Adrenal gland (tissue), 9 donors: ENCODE measurements at regions not wholly inside any gene's neighbourhood (a gene's known extent, or its start where the extent isn't known, plus 50 kb on each side); places are given as distances from the start of the nearest gene placed in this dataset.

Source experiments
- DNase-seq, 7 donors: peaks; one replicate each; pipeline ENCODE4 v3.0.0-alpha.2; 2019 to 2020
- H3K27ac ChIP-seq, 5 donors: fragments of 200-600 bp; sonication (generic) in 4 of 5; 1 replicate in 3 of 5; 2 replicates in 2 of 5; pipeline versions ENCODE4 v1.5.1 to v1.8.0; 2016 to 2020; ENCODE audit warnings: mild to moderate bottlenecking in 1 of 5
- H3K27me3 ChIP-seq: fragments of 200-600 bp; 2 replicates; pipeline ENCODE4 v1.8.0; 2021
- H3K36me3 ChIP-seq, 2 donors: fragments of 200-600 bp; replicated peaks in 1 of 2; 1 replicate in 1 of 2; 2 replicates in 1 of 2; pipeline versions ENCODE4 v1.5.1 to v1.8.0; 2018 to 2022
- H3K4me1 ChIP-seq, 2 donors: fragments of 200-600 bp; replicated peaks in 1 of 2; 1 replicate in 1 of 2; 2 replicates in 1 of 2; pipeline versions ENCODE4 v1.5.1 to v1.8.0; 2018 to 2021
- H3K4me3 ChIP-seq, 4 donors: fragments of 200-600 bp; sonication (generic) in 3 of 4; one replicate each; pipeline ENCODE4 v1.5.1; 2016 to 2018
- H3K9me3 ChIP-seq, 3 donors: fragments of 200-600 bp; sonication (generic) in 1 of 3; replicated peaks in 1 of 3; 1 replicate in 2 of 3; 2 replicates in 1 of 3; pipeline versions ENCODE4 v1.5.1 to v1.8.0; 2016 to 2021
- POLR2A ChIP-seq, 2 donors: fragments of 450-650 bp; IDR thresholded peaks; one replicate each; pipeline ENCODE4 v1.6.1; 2017; ENCODE audit warnings: antibody characterized with exemption in 2 of 2, mild to moderate bottlenecking in 2 of 2, moderate library complexity in 1 of 2
- WGBS, 4 donors: extraction: QIAGEN DNeasy Blood & Tissue Kit in 2 of 4; methylation state at CpG; one replicate each; pipeline versions ENCODE4 v1.1.5 to v1.1.7; 2013 to 2017; 5-methylcytosine and 5-hydroxymethylcytosine counted together
- intact Hi-C, 2 donors: fragments of 100-400 bp; cut with DNase I; formaldehyde crosslinking; loops; one replicate each; pipeline versions ENCODE4 v1.14.1 to v1.15.0; 2022 to 2023
- TF ChIP-seq, protein P1 (sequence below), 6 experiments: fragments of 450-650 bp in 4 of 6; fragments of 200-600 bp in 2 of 6; sonication (generic) in 1 of 6; IDR thresholded peaks; 1 replicate in 5 of 6; 2 replicates in 1 of 6; pipeline versions ENCODE4 v1.5.1 to v1.8.0; 2016 to 2021; ENCODE audit warnings: antibody characterized with exemption in 6 of 6, mild to moderate bottlenecking in 2 of 6, moderate library complexity in 1 of 6
- donor health status: healthy with polysubstance abuse.
- donor health status: Bipolar disorder and iron deficiency.
- donor health status: DM: yes; HTN: yes; CAD: no.
- donor health status: DM: no; HTN: no; CAD: no.
- donor health status: DM: no; HTN: no; CAD: no.

- no peaks in the 10 kb centered on the region for H3K36me3 ChIP-seq
- 80 to 94% (median 86%) methylated on average over 3 of the region's 3 CpGs for WGBS, 4 donors
These were observed 126.3 kb upstream of the EMCN start for GRCh38 chr4:100644150-100644549.

DNA sequence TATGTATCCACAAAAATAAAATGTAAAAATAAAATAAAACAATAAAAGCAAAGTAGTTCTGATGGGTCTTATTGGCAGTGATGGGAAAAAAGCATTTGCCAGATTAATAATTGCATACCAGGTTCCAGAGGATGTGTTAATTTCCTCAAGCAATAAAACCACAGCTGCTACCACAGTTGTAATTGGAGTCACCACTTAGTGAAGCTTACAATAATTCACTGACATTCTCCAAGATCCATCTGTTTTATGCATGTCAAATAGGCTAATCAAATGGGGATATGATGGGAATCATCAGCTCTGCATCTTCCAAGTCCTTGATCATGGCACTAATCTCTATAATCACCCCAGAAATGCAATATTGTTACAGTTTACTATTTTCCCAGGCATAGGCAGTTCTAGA, 123.5 kb upstream of the EMCN start:
- H3K27me3 ChIP-seq = no peaks in the 10 kb centered on the region
- no peaks in the 10 kb centered on the region for H3K4me1 ChIP-seq
- H3K9me3 ChIP-seq = peaks cover 0 to 4% (median 0%) of the 10 kb centered on the region in 3 donors
- H3K36me3 ChIP-seq = no peaks in the 10 kb centered on the region
- intact Hi-C loops = no loop called here
- no peak for DNase-seq
- H3K27ac ChIP-seq = no peak overlapping the region
- no peak overlapping the region for H3K4me3 ChIP-seq
- TF ChIP-seq POLR2A (IDR thresholded peaks at IDR 0.05) = no peak
- TF ChIP-seq, protein P1, sequence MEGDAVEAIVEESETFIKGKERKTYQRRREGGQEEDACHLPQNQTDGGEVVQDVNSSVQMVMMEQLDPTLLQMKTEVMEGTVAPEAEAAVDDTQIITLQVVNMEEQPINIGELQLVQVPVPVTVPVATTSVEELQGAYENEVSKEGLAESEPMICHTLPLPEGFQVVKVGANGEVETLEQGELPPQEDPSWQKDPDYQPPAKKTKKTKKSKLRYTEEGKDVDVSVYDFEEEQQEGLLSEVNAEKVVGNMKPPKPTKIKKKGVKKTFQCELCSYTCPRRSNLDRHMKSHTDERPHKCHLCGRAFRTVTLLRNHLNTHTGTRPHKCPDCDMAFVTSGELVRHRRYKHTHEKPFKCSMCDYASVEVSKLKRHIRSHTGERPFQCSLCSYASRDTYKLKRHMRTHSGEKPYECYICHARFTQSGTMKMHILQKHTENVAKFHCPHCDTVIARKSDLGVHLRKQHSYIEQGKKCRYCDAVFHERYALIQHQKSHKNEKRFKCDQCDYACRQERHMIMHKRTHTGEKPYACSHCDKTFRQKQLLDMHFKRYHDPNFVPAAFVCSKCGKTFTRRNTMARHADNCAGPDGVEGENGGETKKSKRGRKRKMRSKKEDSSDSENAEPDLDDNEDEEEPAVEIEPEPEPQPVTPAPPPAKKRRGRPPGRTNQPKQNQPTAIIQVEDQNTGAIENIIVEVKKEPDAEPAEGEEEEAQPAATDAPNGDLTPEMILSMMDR (IDR thresholded peaks at IDR 0.05) = no peak

More at GRCh38 chr4:100644150-100644549, 126.3 kb upstream of the EMCN start:
- H3K27ac ChIP-seq = no peak overlapping the region
- no peak overlapping the region for H3K4me3 ChIP-seq
- intact Hi-C loops = no loop called here
- DNase-seq = no peak
- H3K9me3 ChIP-seq = no peaks in the 10 kb centered on the region
- no peak for TF ChIP-seq POLR2A (IDR thresholded peaks at IDR 0.05)
- TF ChIP-seq, protein P1 (IDR thresholded peaks at IDR 0.05) = no peak
- no peaks in the 10 kb centered on the region for H3K27me3 ChIP-seq
- peaks cover 0 to 10% of the 10 kb centered on the region in 2 donors for H3K4me1 ChIP-seq

GRCh38 chr4:100635899-100636298, 118.1 kb upstream of the EMCN start:
- intact Hi-C loops = no loop called here
- Histone ChIP-seq H3K27ac (no peak overlapping the region), H3K36me3 (no peaks in the 10 kb centered on the region), H3K27me3 (no peaks in the 10 kb centered on the region), H3K9me3 (peaks cover 0 to 4% (median 0%) of the 10 kb centered on the region in 3 donors), H3K4me3 (no peak overlapping the region), H3K4me1 (no peaks in the 10 kb centered on the region)
- TF ChIP-seq, protein P1 (IDR thresholded peaks at IDR 0.05) = no peak
- TF ChIP-seq POLR2A (IDR thresholded peaks at IDR 0.05) = no peak
- no peak for DNase-seq

DNA sequence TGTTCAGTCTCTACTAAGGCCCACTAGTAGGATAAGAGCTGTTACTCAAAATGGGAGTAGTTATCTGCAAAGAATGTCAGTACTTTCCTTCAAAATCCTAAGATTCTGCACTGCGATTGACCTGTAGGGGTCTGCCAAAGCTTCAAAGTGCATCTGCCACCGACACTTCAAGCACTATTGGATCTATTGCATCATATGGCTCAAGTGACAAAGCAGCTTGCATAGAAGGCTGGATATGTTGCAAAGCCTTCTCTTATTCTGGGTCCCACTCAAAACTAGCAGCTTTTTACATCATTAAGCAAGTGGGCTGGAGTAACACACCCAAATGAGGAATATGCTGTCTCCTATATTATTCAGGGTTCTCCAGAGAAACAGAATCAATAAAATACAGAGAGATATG, 115.4 kb upstream of the EMCN start:
- intact Hi-C loops = no loop called here
- TF ChIP-seq, protein P1 (IDR thresholded peaks at IDR 0.05) = no peak
- TF ChIP-seq POLR2A (IDR thresholded peaks at IDR 0.05) = no peak
- H3K9me3 ChIP-seq = peaks cover 0 to 4% (median 0%) of the 10 kb centered on the region in 3 donors
- DNase-seq = no peak
- no peak overlapping the region for H3K27ac ChIP-seq
- H3K4me1 ChIP-seq = no peaks in the 10 kb centered on the region
- H3K4me3 ChIP-seq = no peak overlapping the region
- 92 to 100% (median 94%) methylated on average over 2 of the region's 2 CpGs for whole genome bisulfite sequencing, 4 donors
- H3K27me3 ChIP-seq = no peaks in the 10 kb centered on the region
- no peaks in the 10 kb centered on the region for H3K36me3 ChIP-seq
